ENCODE measurements at regions not wholly inside any gene's neighbourhood (a gene's known extent, or its start where the extent isn't known, plus 50 kb on each side); places are given as distances from the start of the nearest gene placed in this dataset.
A peak's percentile ranks its signal among the peaks of the same experiment; 100 is the strongest.

DNA sequence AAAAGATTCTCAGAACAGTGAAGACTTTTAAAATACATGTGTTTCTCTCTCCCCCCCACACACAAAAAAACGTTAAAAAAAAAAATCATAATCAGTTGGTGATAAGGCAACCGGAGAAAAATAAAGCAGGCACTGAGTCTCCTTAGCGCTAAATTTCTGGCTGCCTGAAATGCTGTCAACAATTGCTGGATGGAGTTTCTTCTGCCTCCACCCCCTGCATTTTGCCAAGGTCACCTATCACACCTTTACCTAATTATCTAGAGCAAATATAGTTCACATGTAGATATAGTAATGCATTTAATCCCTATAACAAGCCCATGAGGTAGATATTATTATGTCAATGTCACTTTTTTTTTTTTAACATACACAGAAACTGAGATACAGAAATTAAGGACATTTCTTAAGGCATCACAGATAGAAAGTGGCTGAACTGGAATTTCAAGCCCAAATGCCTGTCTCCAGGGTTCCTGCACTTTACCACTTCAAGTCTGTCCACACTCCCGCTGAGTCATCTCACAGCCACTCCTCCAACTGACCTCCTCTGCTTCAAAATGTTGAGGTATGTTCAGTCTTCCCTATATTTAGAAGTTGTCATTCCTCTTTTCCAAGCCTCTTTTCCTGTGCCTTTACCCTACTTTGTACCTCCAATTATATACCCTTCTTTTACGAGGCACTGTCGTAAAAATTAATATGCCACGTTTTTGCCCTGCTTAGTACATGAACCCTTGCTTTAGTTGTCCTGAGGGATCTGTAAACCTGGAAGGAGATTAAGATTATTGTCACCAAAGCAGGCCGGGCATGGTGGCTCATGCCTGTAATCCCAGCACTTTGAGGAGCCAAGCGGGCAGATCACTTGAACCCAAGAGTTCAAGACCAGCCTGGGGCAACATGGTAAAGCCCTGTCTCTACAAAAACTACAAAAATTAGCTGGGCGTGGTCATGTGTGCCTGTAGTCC, 72.8 kb upstream of the MPP7 start:
- peak; percentile 30; the same call in 1 of the 2 replicates for TF ChIP-seq NFIC (IDR thresholded peaks at IDR 0.05)
- no peak for TF ChIP-seq CREB1 (IDR thresholded peaks at IDR 0.05; ENCODE audit: low read depth)
- TF ChIP-seq, protein P1, sequence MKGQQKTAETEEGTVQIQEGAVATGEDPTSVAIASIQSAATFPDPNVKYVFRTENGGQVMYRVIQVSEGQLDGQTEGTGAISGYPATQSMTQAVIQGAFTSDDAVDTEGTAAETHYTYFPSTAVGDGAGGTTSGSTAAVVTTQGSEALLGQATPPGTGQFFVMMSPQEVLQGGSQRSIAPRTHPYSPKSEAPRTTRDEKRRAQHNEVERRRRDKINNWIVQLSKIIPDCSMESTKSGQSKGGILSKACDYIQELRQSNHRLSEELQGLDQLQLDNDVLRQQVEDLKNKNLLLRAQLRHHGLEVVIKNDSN (IDR thresholded peaks at IDR 0.05) = no peak
- peak; percentile 70; the same call in 1 of the 2 replicates for TF ChIP-seq EP300 (IDR thresholded peaks at IDR 0.05; ENCODE audit: borderline replicate concordance)
- TF ChIP-seq, protein P2, sequence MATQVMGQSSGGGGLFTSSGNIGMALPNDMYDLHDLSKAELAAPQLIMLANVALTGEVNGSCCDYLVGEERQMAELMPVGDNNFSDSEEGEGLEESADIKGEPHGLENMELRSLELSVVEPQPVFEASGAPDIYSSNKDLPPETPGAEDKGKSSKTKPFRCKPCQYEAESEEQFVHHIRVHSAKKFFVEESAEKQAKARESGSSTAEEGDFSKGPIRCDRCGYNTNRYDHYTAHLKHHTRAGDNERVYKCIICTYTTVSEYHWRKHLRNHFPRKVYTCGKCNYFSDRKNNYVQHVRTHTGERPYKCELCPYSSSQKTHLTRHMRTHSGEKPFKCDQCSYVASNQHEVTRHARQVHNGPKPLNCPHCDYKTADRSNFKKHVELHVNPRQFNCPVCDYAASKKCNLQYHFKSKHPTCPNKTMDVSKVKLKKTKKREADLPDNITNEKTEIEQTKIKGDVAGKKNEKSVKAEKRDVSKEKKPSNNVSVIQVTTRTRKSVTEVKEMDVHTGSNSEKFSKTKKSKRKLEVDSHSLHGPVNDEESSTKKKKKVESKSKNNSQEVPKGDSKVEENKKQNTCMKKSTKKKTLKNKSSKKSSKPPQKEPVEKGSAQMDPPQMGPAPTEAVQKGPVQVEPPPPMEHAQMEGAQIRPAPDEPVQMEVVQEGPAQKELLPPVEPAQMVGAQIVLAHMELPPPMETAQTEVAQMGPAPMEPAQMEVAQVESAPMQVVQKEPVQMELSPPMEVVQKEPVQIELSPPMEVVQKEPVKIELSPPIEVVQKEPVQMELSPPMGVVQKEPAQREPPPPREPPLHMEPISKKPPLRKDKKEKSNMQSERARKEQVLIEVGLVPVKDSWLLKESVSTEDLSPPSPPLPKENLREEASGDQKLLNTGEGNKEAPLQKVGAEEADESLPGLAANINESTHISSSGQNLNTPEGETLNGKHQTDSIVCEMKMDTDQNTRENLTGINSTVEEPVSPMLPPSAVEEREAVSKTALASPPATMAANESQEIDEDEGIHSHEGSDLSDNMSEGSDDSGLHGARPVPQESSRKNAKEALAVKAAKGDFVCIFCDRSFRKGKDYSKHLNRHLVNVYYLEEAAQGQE (IDR thresholded peaks at IDR 0.05; ENCODE audit: low read depth) = no peak
- TF ChIP-seq, protein P3, sequence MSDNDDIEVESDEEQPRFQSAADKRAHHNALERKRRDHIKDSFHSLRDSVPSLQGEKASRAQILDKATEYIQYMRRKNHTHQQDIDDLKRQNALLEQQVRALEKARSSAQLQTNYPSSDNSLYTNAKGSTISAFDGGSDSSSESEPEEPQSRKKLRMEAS (IDR thresholded peaks at IDR 0.05) = peak; percentile 78
- TF ChIP-seq TCF12 (IDR thresholded peaks at IDR 0.05; ENCODE audit: low read depth) = peak; percentile 76

Measured in Ishikawa (cell line).